A549 (cell line): ENCODE measurements at regions not wholly inside any gene's neighbourhood (a gene's known extent, or its start where the extent isn't known, plus 50 kb on each side); places are given as distances from the start of the nearest gene placed in this dataset.

Source experiments
- ATAC-seq, 2 experiments: fragments of 200-7000 bp in 1 of 2; fragments of >200 bp in 1 of 2; cut with Nextera tagmentation in 1 of 2; cut with Tn5 transposase in 1 of 2; 3 replicates each; pipeline versions ENCODE4 v1.8.0 to v1.9.1; 2018 to 2020; ENCODE audit warnings: mild to moderate bottlenecking in 1 of 2, moderate library complexity in 1 of 2
- CTCF ChIA-PET: fragments of 300-600 bp; sonication (Branson Sonifier 250); formaldehyde crosslinking; extraction: SDS; loops from one replicate; lab custom pipeline; 2021; ENCODE audit warnings: antibody characterized with exemption, inconsistent platforms; lab: Yijun Ruan, JAX
- POLR2A ChIA-PET: fragments of 350-600 bp; formaldehyde crosslinking; extraction: SDS; loops from one replicate; lab custom pipeline; 2021; ENCODE audit warnings: antibody characterized with exemption, inconsistent platforms; lab: Yijun Ruan, JAX
- DNase-seq, 2 experiments: peaks; one replicate each; pipeline versions ENCODE4 v3.0.0 to v3.0.0-alpha.2; 2011 to 2016; ENCODE audit warnings: low read depth in 1 of 2, low spot score in 1 of 2
- FAIRE-seq: peaks from 2 replicates; lab custom pipeline; 2011; peaks lifted over from hg19 to GRCh38; lab: Jason Lieb, UNC
- H3K27ac ChIP-seq, 2 experiments: fragments of >200 bp; sonication (Bioruptor Twin); formaldehyde crosslinking; 3 replicates each; pipeline ENCODE4 v1.5.1; 2016 to 2017
- H3K4me1 ChIP-seq: fragments of >200 bp; sonication (Bioruptor Twin); formaldehyde crosslinking; 3 replicates; pipeline ENCODE4 v1.6.1; 2016
- H3K4me2 ChIP-seq: fragments of >200 bp; sonication (Bioruptor Twin); formaldehyde crosslinking; 3 replicates; pipeline ENCODE4 v1.6.1; 2016
- H3K4me3 ChIP-seq: fragments of >200 bp; sonication (Bioruptor Twin); formaldehyde crosslinking; 3 replicates; pipeline ENCODE4 v1.5.1; 2016
- H3K9me3 ChIP-seq: fragments of >200 bp; sonication (Bioruptor Twin); formaldehyde crosslinking; 3 replicates; pipeline ENCODE4 v1.6.1; 2016
- ATOH8 ChIP-seq: fragments of 250-450 bp; sonication (Bioruptor Pico); IDR thresholded peaks from 2 replicates; pipeline ENCODE4 v1.5.0; 2020; ENCODE audit warnings: low read depth, mild to moderate bottlenecking, moderate library complexity
- BHLHE40 ChIP-seq: IDR thresholded peaks from 2 replicates; pipeline ENCODE4 v1.6.1; 2012; ENCODE audit warnings: low read depth, low read length, inconsistent platforms
- CHD2 ChIP-seq: fragments of 150-350 bp; IDR thresholded peaks from 2 replicates; pipeline ENCODE4 v1.6.1; 2014; ENCODE audit warnings: low read length; ENCODE audit not compliant: partially characterized antibody
- EHF ChIP-seq: fragments of 250-450 bp; sonication (Bioruptor Pico); IDR thresholded peaks from 2 replicates; pipeline ENCODE4 v1.5.0; 2020; ENCODE audit warnings: mild to moderate bottlenecking
- FOSL2 ChIP-seq, 2 experiments: fragments of 450-650 bp in 1 of 2; fragments of >200 bp in 1 of 2; sonication (Bioruptor Twin) in 1 of 2; formaldehyde crosslinking; IDR thresholded peaks; 2 replicates each; pipeline versions ENCODE4 v1.5.0 to v1.6.1; 2016 to 2020; ENCODE audit warnings: mild to moderate bottlenecking in 1 of 2, moderate library complexity in 1 of 2
- FOXS1 ChIP-seq: fragments of 250-450 bp; sonication (Bioruptor Pico); IDR thresholded peaks from 2 replicates; pipeline ENCODE4 v1.5.0; 2020; ENCODE audit warnings: mild to moderate bottlenecking, moderate library complexity
- GATA3 ChIP-seq: IDR thresholded peaks from 2 replicates; pipeline ENCODE4 v1.6.1; 2012; ENCODE audit warnings: borderline replicate concordance
- HEYL ChIP-seq: fragments of 250-450 bp; sonication (Bioruptor Pico); IDR thresholded peaks from 2 replicates; pipeline ENCODE4 v1.8.0; 2021; ENCODE audit warnings: mild to moderate bottlenecking, moderate library complexity
- HOXB5 ChIP-seq: fragments of 250-450 bp; sonication (Bioruptor Pico); IDR thresholded peaks from 2 replicates; pipeline ENCODE4 v1.5.0; 2020; ENCODE audit warnings: mild to moderate bottlenecking, moderate library complexity
- KDM5A ChIP-seq: fragments of 200-600 bp; sonication (generic); IDR thresholded peaks from 2 replicates; pipeline ENCODE4 v1.6.1; 2016; ENCODE audit warnings: antibody characterized with exemption, mild to moderate bottlenecking
- MAFK ChIP-seq: fragments of 450-650 bp; IDR thresholded peaks from 2 replicates; pipeline ENCODE4 v1.6.1; 2014; ENCODE audit not compliant: partially characterized antibody
- MYC ChIP-seq: IDR thresholded peaks from 2 replicates; pipeline ENCODE4 v1.6.1; 2012; ENCODE audit warnings: mild to moderate bottlenecking, inconsistent platforms, low read length, improper control_type of control experiment, borderline replicate concordance
- NFE2L2 ChIP-seq: fragments of 150-350 bp; conservative IDR thresholded peaks from 2 replicates; pipeline ENCODE4 v1.6.1; 2014; ENCODE audit warnings: low read length
- POLR2A ChIP-seq: IDR thresholded peaks from 2 replicates; pipeline ENCODE4 v1.6.1; 2012; ENCODE audit warnings: mild to moderate bottlenecking, low read length
- RAD21 ChIP-seq, 2 experiments: fragments of >200 bp in 1 of 2; sonication (Bioruptor Twin) in 1 of 2; formaldehyde crosslinking in 1 of 2; IDR thresholded peaks in 1 of 2; conservative IDR thresholded peaks in 1 of 2; 2 replicates in 1 of 2; 3 replicates in 1 of 2; pipeline ENCODE4 v1.6.1; 2012 to 2018; ENCODE audit warnings: inconsistent platforms in 1 of 2
- SMC3 ChIP-seq: fragments of >200 bp; sonication (Bioruptor Twin); formaldehyde crosslinking; IDR thresholded peaks from 3 replicates; pipeline ENCODE4 v1.6.1; 2018; ENCODE audit warnings: inconsistent platforms
- ZSCAN20 ChIP-seq: fragments of 250-450 bp; sonication (Bioruptor Pico); IDR thresholded peaks from 2 replicates; pipeline ENCODE4 v1.8.0; 2022; ENCODE audit warnings: mild to moderate bottlenecking, moderate library complexity
- WGBS: methylation state at CpG from one replicate; pipeline ENCODE4 v1.1.6; 2017; ENCODE audit errors: missing lambda C conversion rate; 5-methylcytosine and 5-hydroxymethylcytosine counted together
- TF ChIP-seq, protein P1 (sequence below): fragments of >200 bp; sonication (Bioruptor Twin); formaldehyde crosslinking; IDR thresholded peaks from 3 replicates; pipeline ENCODE4 v1.5.1; 2016

GRCh38 chr13:74466020-74466419, 331.8 kb upstream of the KLF12 start (continued):
- no peak for TF ChIP-seq ZSCAN20 (CRISPR knock-in tag)
- TF ChIP-seq KDM5A: no peak

GRCh38 chr13:74465271-74465670, 331.1 kb upstream of the KLF12 start:
- Histone ChIP-seq H3K4me3 (no peak overlapping the region), H3K27ac (no peak overlapping the region), H3K4me2 (no peak overlapping the region), H3K4me1 (no peaks in the 10 kb centered on the region), H3K9me3 (no peaks in the 10 kb centered on the region)
- DNase-seq: no peak
- ATAC-seq: no peak
- TF ChIP-seq KDM5A: no peak
- TF ChIP-seq FOSL2 (IDR thresholded peaks at IDR 0.05): no peak
- no peak for TF ChIP-seq FOSL2 (CRISPR knock-in tag; IDR thresholded peaks at IDR 0.05)
- 57% methylated on average over 2 of the region's 2 CpGs for WGBS
- POLR2A ChIA-PET: no interaction called here
- CTCF ChIA-PET: no interaction called here
- FAIRE-seq: no peak

DNA sequence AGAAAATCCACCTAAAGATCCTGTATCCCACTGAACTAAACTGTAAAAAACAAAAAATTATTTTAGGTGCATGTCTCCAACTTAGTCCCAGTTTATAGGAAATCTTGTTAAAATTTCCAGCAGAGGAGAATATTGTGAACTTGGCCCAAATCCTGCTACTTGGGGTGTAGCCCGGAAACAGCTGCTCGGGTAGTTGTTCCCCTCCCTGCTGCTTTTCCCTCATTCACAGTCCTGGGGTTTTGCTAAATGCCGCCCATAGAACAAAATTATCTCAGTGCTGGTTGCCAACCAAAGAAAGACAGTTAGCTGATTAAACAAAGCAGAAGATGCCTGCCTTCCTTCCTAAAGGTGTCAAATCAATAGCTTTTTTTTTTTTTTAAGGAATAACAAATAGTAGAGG, 330.5 kb upstream of the KLF12 start:
- H3K4me1 ChIP-seq: no peaks in the 10 kb centered on the region
- 85% methylated on average over 3 of the region's 3 CpGs for WGBS
- H3K9me3 ChIP-seq: no peaks in the 10 kb centered on the region
- no peak overlapping the region for H3K27ac ChIP-seq
- POLR2A ChIA-PET: no interaction called here
- no peak for TF ChIP-seq HEYL
- TF ChIP-seq SMC3: no peak
- no peak for TF ChIP-seq MAFK
- TF ChIP-seq RAD21 (conservative IDR thresholded peaks at IDR 0.05 in 1 of 2, IDR thresholded peaks at IDR 0.05 in 1 of 2): no peak
- TF ChIP-seq POLR2A: no peak
- no peak for TF ChIP-seq BHLHE40
- no peak for TF ChIP-seq CHD2
- H3K4me3 ChIP-seq: no peak overlapping the region
- DNase-seq (no peak), FAIRE-seq (no peak), ATAC-seq (no peak)
- CTCF ChIA-PET: no interaction called here
- no peak overlapping the region for H3K4me2 ChIP-seq

DNA sequence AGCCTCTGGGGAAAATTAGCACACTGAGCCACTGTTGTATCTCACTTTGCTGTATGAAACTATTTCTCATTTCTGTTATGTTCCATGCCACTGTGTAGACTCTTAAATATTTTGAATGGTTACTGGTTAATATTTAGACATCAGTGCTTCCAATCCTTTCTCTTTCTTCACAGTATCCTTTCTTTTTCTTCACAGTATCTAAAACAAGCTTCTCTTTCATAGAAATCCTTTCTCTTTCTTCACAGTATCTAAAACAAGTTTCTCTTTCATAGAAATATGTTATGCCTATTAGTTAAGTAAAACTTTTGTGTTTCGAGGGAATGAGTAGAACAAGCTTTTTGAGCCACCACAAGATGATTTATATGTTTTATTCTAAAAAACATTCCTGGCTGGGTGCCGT, 326.8 kb upstream of the KLF12 start:
- no peak for FAIRE-seq
- ATAC-seq: no peak
- no peak overlapping the region for H3K4me3 ChIP-seq
- no peak overlapping the region for H3K4me2 ChIP-seq
- H3K9me3 ChIP-seq: no peaks in the 10 kb centered on the region
- POLR2A ChIA-PET: no interaction called here
- no peak for DNase-seq
- no peak overlapping the region for H3K27ac ChIP-seq
- CTCF ChIA-PET: no interaction called here
- 73% methylated on average over 2 of the region's 2 CpGs for WGBS
- TF ChIP-seq, protein P1, sequence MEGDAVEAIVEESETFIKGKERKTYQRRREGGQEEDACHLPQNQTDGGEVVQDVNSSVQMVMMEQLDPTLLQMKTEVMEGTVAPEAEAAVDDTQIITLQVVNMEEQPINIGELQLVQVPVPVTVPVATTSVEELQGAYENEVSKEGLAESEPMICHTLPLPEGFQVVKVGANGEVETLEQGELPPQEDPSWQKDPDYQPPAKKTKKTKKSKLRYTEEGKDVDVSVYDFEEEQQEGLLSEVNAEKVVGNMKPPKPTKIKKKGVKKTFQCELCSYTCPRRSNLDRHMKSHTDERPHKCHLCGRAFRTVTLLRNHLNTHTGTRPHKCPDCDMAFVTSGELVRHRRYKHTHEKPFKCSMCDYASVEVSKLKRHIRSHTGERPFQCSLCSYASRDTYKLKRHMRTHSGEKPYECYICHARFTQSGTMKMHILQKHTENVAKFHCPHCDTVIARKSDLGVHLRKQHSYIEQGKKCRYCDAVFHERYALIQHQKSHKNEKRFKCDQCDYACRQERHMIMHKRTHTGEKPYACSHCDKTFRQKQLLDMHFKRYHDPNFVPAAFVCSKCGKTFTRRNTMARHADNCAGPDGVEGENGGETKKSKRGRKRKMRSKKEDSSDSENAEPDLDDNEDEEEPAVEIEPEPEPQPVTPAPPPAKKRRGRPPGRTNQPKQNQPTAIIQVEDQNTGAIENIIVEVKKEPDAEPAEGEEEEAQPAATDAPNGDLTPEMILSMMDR: no peak
- no peak for TF ChIP-seq MYC
- H3K4me1 ChIP-seq: no peaks in the 10 kb centered on the region

- no peak for TF ChIP-seq EHF (CRISPR knock-in tag)
- TF ChIP-seq HOXB5 (CRISPR knock-in tag): no peak
- TF ChIP-seq ATOH8 (CRISPR knock-in tag): no peak
- TF ChIP-seq CHD2: no peak
- no peak for TF ChIP-seq GATA3
- TF ChIP-seq FOXS1 (CRISPR knock-in tag): no peak
- TF ChIP-seq BHLHE40: no peak
- no peak for TF ChIP-seq NFE2L2
- H3K27ac ChIP-seq: no peak overlapping the region
- WGBS: 30% methylated on average over 2 of the region's 2 CpGs
- CTCF ChIA-PET: no interaction called here
- DNase-seq (no peak), FAIRE-seq (no peak), ATAC-seq (no peak)
- POLR2A ChIA-PET: no interaction called here
- no peaks in the 10 kb centered on the region for H3K4me1 ChIP-seq
- no peak overlapping the region for H3K4me3 ChIP-seq
- no peaks in the 10 kb centered on the region for H3K9me3 ChIP-seq
- no peak overlapping the region for H3K4me2 ChIP-seq
Observed at GRCh38 chr13:74452881-74453280, 318.7 kb upstream of the KLF12 start.
